Mucosa of stomach (tissue), 1 donor: ENCODE measurements at regions not wholly inside any gene's neighbourhood (a gene's known extent, or its start where the extent isn't known, plus 50 kb on each side); places are given as distances from the start of the nearest gene placed in this dataset.

ENCODE experiments used
- H3K27me3 ChIP-seq: one replicate; pipeline ENCODE4 v1.7.0; 2013; ENCODE audit warnings: mild to moderate bottlenecking, low read length; ENCODE audit not compliant: control insufficient read depth, insufficient read depth
- H3K36me3 ChIP-seq: one replicate; pipeline ENCODE4 v1.7.0; 2013; ENCODE audit warnings: low read length; ENCODE audit not compliant: control insufficient read depth, insufficient read depth
- H3K4me1 ChIP-seq: one replicate; pipeline ENCODE4 v1.7.0; 2013; ENCODE audit warnings: mild to moderate bottlenecking, low read length; ENCODE audit not compliant: control insufficient read depth, insufficient read depth
- H3K4me3 ChIP-seq: one replicate; pipeline ENCODE4 v1.7.0; 2013; ENCODE audit warnings: low read length
- H3K9ac ChIP-seq: one replicate; pipeline ENCODE4 v1.7.0; 2013; ENCODE audit warnings: mild to moderate bottlenecking, low read length, moderate library complexity
- H3K9me3 ChIP-seq: one replicate; pipeline ENCODE4 v1.7.0; 2013; ENCODE audit warnings: mild to moderate bottlenecking, low read length, moderate library complexity; ENCODE audit not compliant: control insufficient read depth
- donor health status: Pancreatic carcinoma.

- no peak overlapping the region for H3K9ac ChIP-seq
- H3K4me1 ChIP-seq = no peaks in the 10 kb centered on the region
- no peaks in the 10 kb centered on the region for H3K27me3 ChIP-seq
- H3K4me3 ChIP-seq = no peak overlapping the region
- no peaks in the 10 kb centered on the region for H3K9me3 ChIP-seq
- no peaks in the 10 kb centered on the region for H3K36me3 ChIP-seq
These were observed 815.1 kb upstream of the RAB6C start for GRCh38 chr2:129164220-129164949.

- Histone ChIP-seq H3K4me1 (no peaks in the 10 kb centered on the region), H3K9ac (no peak overlapping the region), H3K27me3 (no peaks in the 10 kb centered on the region), H3K36me3 (no peaks in the 10 kb centered on the region), H3K9me3 (no peaks in the 10 kb centered on the region), H3K4me3 (no peak overlapping the region)
These were observed 814.5 kb upstream of the RAB6C start for GRCh38 chr2:129165006-129165405.

GRCh38 chr2:129167456-129167855 is 812.0 kb upstream of the RAB6C start:
- Histone ChIP-seq H3K4me1 (no peaks in the 10 kb centered on the region), H3K9me3 (no peaks in the 10 kb centered on the region), H3K4me3 (no peak overlapping the region), H3K36me3 (no peaks in the 10 kb centered on the region), H3K27me3 (no peaks in the 10 kb centered on the region), H3K9ac (no peak overlapping the region)

- H3K4me1 ChIP-seq = no peaks in the 10 kb centered on the region
- H3K9ac ChIP-seq = no peak overlapping the region
- H3K4me3 ChIP-seq = no peak overlapping the region
- no peaks in the 10 kb centered on the region for H3K36me3 ChIP-seq
- no peaks in the 10 kb centered on the region for H3K9me3 ChIP-seq
- H3K27me3 ChIP-seq = no peaks in the 10 kb centered on the region
These were observed 808.9 kb upstream of the RAB6C start for GRCh38 chr2:129170570-129170969.

DNA sequence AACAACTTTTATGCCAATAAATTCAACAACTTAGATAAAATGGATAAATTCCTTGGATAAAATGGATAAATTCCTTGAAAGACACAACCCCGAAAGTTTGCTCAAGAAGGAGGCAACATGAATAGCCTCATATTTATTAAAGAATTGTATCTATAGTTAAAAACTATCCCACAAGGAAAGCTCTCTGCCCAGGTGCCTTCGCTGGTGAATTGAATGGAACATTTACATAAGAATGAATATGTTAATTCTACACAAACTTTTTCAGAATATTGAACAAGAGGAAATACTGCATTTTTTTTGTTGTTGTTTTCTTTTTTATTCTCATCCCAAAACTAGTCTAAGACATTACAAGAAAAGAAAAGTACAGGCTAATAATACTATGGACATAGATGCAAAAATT is 805.3 kb upstream of the RAB6C start:
- Histone ChIP-seq H3K27me3 (no peaks in the 10 kb centered on the region), H3K36me3 (no peaks in the 10 kb centered on the region), H3K4me1 (no peaks in the 10 kb centered on the region), H3K4me3 (no peak overlapping the region), H3K9ac (no peak overlapping the region), H3K9me3 (no peaks in the 10 kb centered on the region)

GRCh38 chr2:129175051-129175450 is 804.4 kb upstream of the RAB6C start:
- Histone ChIP-seq H3K27me3 (no peaks in the 10 kb centered on the region), H3K9ac (no peak overlapping the region), H3K9me3 (no peaks in the 10 kb centered on the region), H3K4me3 (no peak overlapping the region), H3K4me1 (no peaks in the 10 kb centered on the region), H3K36me3 (no peaks in the 10 kb centered on the region)

- H3K27me3 ChIP-seq = no peaks in the 10 kb centered on the region
- no peaks in the 10 kb centered on the region for H3K4me1 ChIP-seq
- no peak overlapping the region for H3K9ac ChIP-seq
- no peaks in the 10 kb centered on the region for H3K9me3 ChIP-seq
- no peaks in the 10 kb centered on the region for H3K36me3 ChIP-seq
- no peak overlapping the region for H3K4me3 ChIP-seq
These were observed 803.1 kb upstream of the RAB6C start for GRCh38 chr2:129176375-129176774.

- H3K4me3 ChIP-seq = no peak overlapping the region
- H3K27me3 ChIP-seq = no peaks in the 10 kb centered on the region
- no peaks in the 10 kb centered on the region for H3K4me1 ChIP-seq
- H3K9ac ChIP-seq = no peak overlapping the region
- H3K9me3 ChIP-seq = no peaks in the 10 kb centered on the region
- H3K36me3 ChIP-seq = no peaks in the 10 kb centered on the region
These were observed 801.1 kb upstream of the RAB6C start for GRCh38 chr2:129178356-129178755.

DNA sequence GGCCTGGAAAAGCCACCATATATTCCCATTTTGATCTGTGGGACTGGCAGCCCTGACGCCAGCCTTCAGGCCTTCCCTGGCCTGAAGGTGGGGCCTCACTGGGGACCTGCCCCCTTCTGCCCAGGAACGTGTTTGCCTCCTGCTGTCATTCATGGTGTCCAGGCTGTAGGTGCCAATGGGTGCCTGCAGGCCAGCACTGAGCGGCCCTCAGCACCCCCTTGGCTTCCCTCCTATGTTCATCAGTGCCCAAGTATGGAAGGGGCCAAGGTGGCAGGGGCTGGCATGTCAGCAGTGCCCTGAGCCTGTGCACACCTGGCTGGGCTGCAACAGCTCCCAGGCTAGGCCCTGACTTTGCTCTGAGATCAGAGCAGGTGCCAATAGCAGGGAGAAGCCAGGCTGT is 800.3 kb upstream of the RAB6C start:
- Histone ChIP-seq H3K36me3 (no peaks in the 10 kb centered on the region), H3K9me3 (no peaks in the 10 kb centered on the region), H3K4me3 (no peak overlapping the region), H3K9ac (no peak overlapping the region), H3K27me3 (no peaks in the 10 kb centered on the region), H3K4me1 (no peaks in the 10 kb centered on the region)

DNA sequence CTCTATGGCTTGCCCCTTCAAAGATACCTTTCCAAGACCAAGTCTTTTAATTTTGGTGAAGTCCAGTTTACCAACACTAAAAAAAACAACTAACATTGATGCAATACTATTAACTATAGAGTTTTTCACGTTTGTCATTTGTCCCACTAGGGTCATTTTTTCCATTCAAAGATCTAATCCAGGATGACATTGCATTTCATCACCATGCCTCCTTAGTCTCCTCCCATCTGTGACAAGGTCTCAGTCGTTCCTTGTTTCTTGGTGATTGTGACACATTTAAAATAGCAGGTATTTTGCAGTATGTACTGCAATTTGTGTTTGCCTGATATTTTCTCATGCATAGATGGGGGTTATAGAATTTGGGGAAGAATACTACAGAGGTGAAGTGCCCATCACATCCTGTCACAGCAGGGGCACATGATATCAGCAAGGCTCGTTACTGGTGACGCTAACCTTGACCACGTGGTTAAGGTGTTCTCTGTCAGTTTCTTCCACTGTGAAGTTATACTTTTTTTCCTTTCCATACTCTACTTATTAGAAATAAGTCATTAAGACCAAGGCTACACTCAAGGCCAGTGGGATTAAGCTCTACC is 799.2 kb upstream of the RAB6C start:
- Histone ChIP-seq H3K27me3 (no peaks in the 10 kb centered on the region), H3K9ac (no peak overlapping the region), H3K4me1 (no peaks in the 10 kb centered on the region), H3K36me3 (no peaks in the 10 kb centered on the region), H3K9me3 (no peaks in the 10 kb centered on the region), H3K4me3 (no peak overlapping the region)

DNA sequence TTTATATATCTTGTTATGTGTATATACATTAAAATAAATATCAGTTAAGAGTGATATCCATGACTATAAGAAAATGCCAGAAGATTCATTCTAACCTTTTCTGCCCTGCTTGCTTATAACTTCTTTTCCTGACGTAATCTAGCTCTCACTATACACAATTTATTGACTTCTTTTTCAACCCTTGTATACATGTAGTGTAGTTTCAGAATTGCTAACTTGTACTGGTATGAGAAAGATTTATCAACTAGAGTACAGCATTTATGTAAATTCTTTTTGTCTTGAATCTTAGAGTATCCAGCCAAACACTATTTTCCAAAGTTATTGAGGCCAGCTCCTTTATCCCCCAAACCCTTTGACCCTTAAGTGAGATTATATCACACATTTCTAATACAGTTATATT is 798.0 kb upstream of the RAB6C start:
- no peak overlapping the region for H3K4me3 ChIP-seq
- H3K4me1 ChIP-seq = no peaks in the 10 kb centered on the region

DNA sequence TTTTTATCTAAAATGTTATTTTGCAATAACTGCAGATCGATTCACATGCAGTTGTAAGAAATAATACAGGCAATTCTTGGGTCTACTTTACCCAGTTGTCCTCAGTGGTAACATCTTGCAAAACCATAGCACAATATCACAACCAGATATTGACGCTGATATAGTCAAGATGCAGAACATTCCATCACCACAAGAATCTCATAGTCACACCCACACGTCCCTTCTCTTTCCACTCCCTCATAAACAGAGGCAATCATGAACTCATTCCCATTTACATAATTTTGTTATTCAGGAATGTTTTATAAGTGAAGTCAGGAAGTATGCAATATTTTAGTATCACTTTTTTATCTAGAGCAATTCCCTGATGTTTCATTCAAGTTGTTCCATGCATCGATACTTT is 797.5 kb upstream of the RAB6C start:
- Histone ChIP-seq H3K4me1 (no peaks in the 10 kb centered on the region), H3K27me3 (no peaks in the 10 kb centered on the region), H3K9me3 (no peaks in the 10 kb centered on the region), H3K4me3 (no peak overlapping the region), H3K9ac (no peak overlapping the region), H3K36me3 (no peaks in the 10 kb centered on the region)

More for the DNA sequence above, 798.0 kb upstream of the RAB6C start:
- Histone ChIP-seq H3K9ac (no peak overlapping the region), H3K9me3 (no peaks in the 10 kb centered on the region), H3K36me3 (no peaks in the 10 kb centered on the region), H3K27me3 (no peaks in the 10 kb centered on the region)
